SK-N-MC (cell line): ENCODE measurements at regions not wholly inside any gene's neighbourhood (a gene's known extent, or its start where the extent isn't known, plus 50 kb on each side); places are given as distances from the start of the nearest gene placed in this dataset.
"Not testable (repeated sequence)": the region's sequence is repeated elsewhere in the genome, so short reads cannot be mapped to it uniquely, and the experiment has no call there.

ENCODE experiments used
- EZH2 ChIP-seq: fragments of 200-600 bp; sonication (generic); IDR thresholded peaks from one replicate; pipeline ENCODE4 v1.6.1; 2017; ENCODE audit warnings: antibody characterized with exemption
- POLR2AphosphoS5 ChIP-seq: IDR thresholded peaks from 2 replicates; pipeline ENCODE4 v1.6.1; 2012; ENCODE audit warnings: mild to moderate bottlenecking, low read depth, low read length, borderline replicate concordance

GRCh38 chr15:20221063-20221462 is 320.5 kb downstream of the GOLGA6L6 start:
- not testable (repeated sequence) for TF ChIP-seq POLR2AphosphoS5, EZH2
